ENCODE measurements at regions not wholly inside any gene's neighbourhood (a gene's known extent, or its start where the extent isn't known, plus 50 kb on each side); places are given as distances from the start of the nearest gene placed in this dataset.

- no peak for DNase-seq (ENCODE audit: low read depth in 2 of 2)
Measured at GRCh38 chr1:116262207-116262994, 110.6 kb upstream of the ATP1A1 start.

GRCh38 chr1:116262995-116263385, 110.1 kb upstream of the ATP1A1 start:
- no peak for DNase-seq (ENCODE audit: low read depth in 2 of 2)

- DNase-seq (ENCODE audit: low read depth in 2 of 2): no peak
Measured at GRCh38 chr1:116265931-116266863, 106.8 kb upstream of the ATP1A1 start.

GRCh38 chr1:116266864-116267212, 106.2 kb upstream of the ATP1A1 start:
- no peak for DNase-seq (ENCODE audit: low read depth in 2 of 2)

GRCh38 chr1:116268211-116268610, 104.8 kb upstream of the ATP1A1 start:
- no peak for DNase-seq (ENCODE audit: low read depth in 2 of 2)

GRCh38 chr1:116270316-116271057, 102.6 kb upstream of the ATP1A1 start:
- DNase-seq (ENCODE audit: low read depth in 2 of 2): no peak

- DNase-seq (ENCODE audit: low read depth in 2 of 2): no peak
Measured at GRCh38 chr1:116273042-116273783, 99.8 kb upstream of the ATP1A1 start.

- no peak for DNase-seq (ENCODE audit: low read depth in 2 of 2)
Measured at GRCh38 chr1:116276532-116276931, 96.5 kb upstream of the ATP1A1 start.

- DNase-seq (ENCODE audit: low read depth in 2 of 2): no peak
Measured at GRCh38 chr1:116277840-116278540, 95.1 kb upstream of the ATP1A1 start.

GRCh38 chr1:116278541-116278866, 94.5 kb upstream of the ATP1A1 start:
- DNase-seq (ENCODE audit: low read depth in 2 of 2): no peak

GRCh38 chr1:116279715-116280114, 93.3 kb upstream of the ATP1A1 start:
- no peak for DNase-seq (ENCODE audit: low read depth in 2 of 2)

- no peak for DNase-seq (ENCODE audit: low read depth in 2 of 2)
Measured at GRCh38 chr1:116284819-116285390, 88.1 kb upstream of the ATP1A1 start.

GRCh38 chr1:116286541-116286971, 86.5 kb upstream of the ATP1A1 start:
- no peak for DNase-seq (ENCODE audit: low read depth in 2 of 2)

- no peak for DNase-seq (ENCODE audit: low read depth in 2 of 2)
Measured at GRCh38 chr1:116287341-116288200, 85.5 kb upstream of the ATP1A1 start.

- DNase-seq (ENCODE audit: low read depth in 2 of 2): no peak
Measured at GRCh38 chr1:116288201-116288598, 84.8 kb upstream of the ATP1A1 start.

- DNase-seq (ENCODE audit: low read depth in 2 of 2): no peak
Measured at GRCh38 chr1:116289193-116289592, 83.9 kb upstream of the ATP1A1 start.

GRCh38 chr1:116290085-116290705, 82.8 kb upstream of the ATP1A1 start:
- DNase-seq (ENCODE audit: low read depth in 2 of 2): no peak

GRCh38 chr1:116291024-116291423, 82.0 kb upstream of the ATP1A1 start:
- DNase-seq (ENCODE audit: low read depth in 2 of 2): no peak

Measured in stimulated activated CD4-positive, alpha-beta T cell treated with anti-CD3 and anti-CD28 coated beads, Interleukin-15, amount 100 ng/mL, for 48 hours (primary cell).